H9 (cell line): ENCODE measurements at regions not wholly inside any gene's neighbourhood (a gene's known extent, or its start where the extent isn't known, plus 50 kb on each side); places are given as distances from the start of the nearest gene placed in this dataset.

Source experiments
- DNase-seq: peaks from one replicate; pipeline ENCODE4 v3.0.0-alpha.2; 2017
- H2AFZ ChIP-seq: one replicate; pipeline ENCODE4 v1.6.1; 2013; ENCODE audit warnings: mild to moderate bottlenecking, low read length, control low read depth, moderate library complexity
- H2AK5ac ChIP-seq: 2 replicates; pipeline ENCODE4 v1.6.1; 2013; ENCODE audit warnings: low read length, control low read depth, mixed read lengths; ENCODE audit not compliant: insufficient read length
- H2BK120ac ChIP-seq: one replicate; pipeline ENCODE4 v1.6.1; 2013; ENCODE audit warnings: low read depth, mild to moderate bottlenecking, low read length, control low read depth, inconsistent platforms; ENCODE audit not compliant: poor library complexity, severe bottlenecking
- H2BK12ac ChIP-seq: 2 replicates; pipeline ENCODE4 v1.6.1; 2013; ENCODE audit warnings: low read length, control low read depth, mixed read lengths, low read depth; ENCODE audit not compliant: insufficient read length
- H2BK15ac ChIP-seq: 2 replicates; pipeline ENCODE4 v1.6.1; 2013; ENCODE audit warnings: low read depth, low read length, control low read depth
- H2BK20ac ChIP-seq: one replicate; pipeline ENCODE4 v1.6.1; 2013; ENCODE audit warnings: low read depth, mild to moderate bottlenecking, low read length, control low read depth, inconsistent platforms; ENCODE audit not compliant: poor library complexity, severe bottlenecking
- H2BK5ac ChIP-seq: 2 replicates; pipeline ENCODE4 v1.6.1; 2013; ENCODE audit warnings: low read length, control low read depth, mixed read lengths; ENCODE audit not compliant: insufficient read length
- H3K14ac ChIP-seq: 2 replicates; pipeline ENCODE4 v1.6.1; 2013; ENCODE audit warnings: low read length, control low read depth; ENCODE audit not compliant: insufficient read depth
- H3K18ac ChIP-seq: 2 replicates; pipeline ENCODE4 v1.6.1; 2013; ENCODE audit warnings: low read depth, mild to moderate bottlenecking, mixed read lengths, low read length, control low read depth; ENCODE audit not compliant: insufficient read length
- H3K23ac ChIP-seq: 2 replicates; pipeline ENCODE4 v1.6.1; 2013; ENCODE audit warnings: low read length, control low read depth, mixed read lengths, low read depth; ENCODE audit not compliant: insufficient read length
- H3K23me2 ChIP-seq: 2 replicates; pipeline ENCODE4 v1.6.1; 2013; ENCODE audit warnings: low read depth, mild to moderate bottlenecking, mixed read lengths, low read length, control low read depth; ENCODE audit not compliant: insufficient read length, poor library complexity, severe bottlenecking
- H3K27ac ChIP-seq: 2 replicates; pipeline ENCODE4 v1.5.1; 2013; ENCODE audit warnings: low read length, control low read depth, mixed read lengths, low read depth; ENCODE audit not compliant: insufficient read length
- H3K27me3 ChIP-seq: 2 replicates; pipeline ENCODE4 v1.6.1; 2013; ENCODE audit warnings: low read length, control low read depth, inconsistent platforms; ENCODE audit not compliant: insufficient read depth
- H3K4ac ChIP-seq: 2 replicates; pipeline ENCODE4 v1.6.1; 2013; ENCODE audit warnings: low read depth, mild to moderate bottlenecking, control low read depth, inconsistent platforms, low read length, moderate library complexity
- H3K4me1 ChIP-seq: 2 replicates; pipeline ENCODE4 v1.6.1; 2013; ENCODE audit warnings: low read length, control low read depth, inconsistent platforms; ENCODE audit not compliant: insufficient read depth
- H3K4me2 ChIP-seq: 2 replicates; pipeline ENCODE4 v1.6.1; 2013; ENCODE audit warnings: low read length, control low read depth, mixed read lengths; ENCODE audit not compliant: insufficient read length, insufficient read depth
- H3K56ac ChIP-seq: 2 replicates; pipeline ENCODE4 v1.6.1; 2013; ENCODE audit warnings: low read depth, mild to moderate bottlenecking, mixed read lengths, low read length, control low read depth; ENCODE audit not compliant: insufficient read length
- H3K79me1 ChIP-seq: 2 replicates; pipeline ENCODE4 v1.6.1; 2013; ENCODE audit warnings: low read depth, mild to moderate bottlenecking, moderate library complexity, low read length, control low read depth, inconsistent platforms; ENCODE audit not compliant: insufficient read depth, poor library complexity, severe bottlenecking
- H3K79me2 ChIP-seq: 2 replicates; pipeline ENCODE4 v1.6.1; 2013; ENCODE audit warnings: low read length, control low read depth, inconsistent platforms; ENCODE audit not compliant: insufficient read depth
- H3K9ac ChIP-seq: 2 replicates; pipeline ENCODE4 v1.6.1; 2013; ENCODE audit warnings: low read length, control low read depth, mixed read lengths; ENCODE audit not compliant: insufficient read length; ENCODE audit errors: extremely low read depth
- H3K9me3 ChIP-seq: one replicate; pipeline ENCODE4 v1.6.1; 2013; ENCODE audit warnings: low read depth, low read length, inconsistent platforms; ENCODE audit not compliant: control insufficient read depth
- H3T11ph ChIP-seq: one replicate; pipeline ENCODE4 v1.6.1; 2013; ENCODE audit warnings: mild to moderate bottlenecking, low read length, control low read depth, inconsistent platforms
- H4K20me1 ChIP-seq: one replicate; pipeline ENCODE4 v1.6.1; 2013; ENCODE audit not compliant: control insufficient read depth, insufficient read length, insufficient read depth
- H4K5ac ChIP-seq: 2 replicates; pipeline ENCODE4 v1.6.1; 2013; ENCODE audit warnings: low read depth, mild to moderate bottlenecking, mixed read lengths, low read length, control low read depth; ENCODE audit not compliant: insufficient read length
- H4K8ac ChIP-seq: replicated peaks from 2 replicates; pipeline ENCODE4 v1.6.1; 2013; ENCODE audit warnings: low read length, control low read depth, mixed read lengths, low read depth; ENCODE audit not compliant: insufficient read length
- H4K91ac ChIP-seq: 2 replicates; pipeline ENCODE4 v1.6.1; 2013; ENCODE audit warnings: low read depth, mild to moderate bottlenecking, moderate library complexity, mixed read lengths, low read length, control low read depth; ENCODE audit not compliant: insufficient read length
- H3K27ac Mint-ChIP-seq, 3 experiments: 2 replicates in 2 of 3; 3 replicates in 1 of 3; pipeline ENCODE4 v1.8.0; 2020 to 2021; ENCODE audit warnings: mixed read lengths in 3 of 3, mild to moderate bottlenecking in 1 of 3, moderate library complexity in 1 of 3
- H3K27me3 Mint-ChIP-seq: 2 replicates; pipeline ENCODE4 v1.8.0; 2021; ENCODE audit warnings: low read depth, mild to moderate bottlenecking, moderate library complexity, mixed read lengths
- H3K36me3 Mint-ChIP-seq, 3 experiments: 2 replicates in 2 of 3; 3 replicates in 1 of 3; pipeline ENCODE4 v1.8.0; 2020 to 2021; ENCODE audit warnings: low read depth in 3 of 3, mixed read lengths in 3 of 3; ENCODE audit not compliant: insufficient read depth in 1 of 3
- H3K4me1 Mint-ChIP-seq, 2 experiments: 2 replicates each; pipeline ENCODE4 v1.8.0; 2020; ENCODE audit warnings: mixed read lengths in 2 of 2
- H3K4me3 Mint-ChIP-seq, 2 experiments: 2 replicates in 1 of 2; 3 replicates in 1 of 2; pipeline ENCODE4 v1.8.0; 2020 to 2021; ENCODE audit warnings: mild to moderate bottlenecking in 2 of 2, mixed read lengths in 2 of 2, moderate library complexity in 1 of 2
- H3K9me3 Mint-ChIP-seq, 2 experiments: 2 replicates in 1 of 2; 3 replicates in 1 of 2; pipeline ENCODE4 v1.8.0; 2020; ENCODE audit warnings: mild to moderate bottlenecking in 2 of 2, mixed read lengths in 2 of 2, moderate library complexity in 1 of 2
- WGBS: extraction: QIAGEN DNeasy Blood & Tissue Kit; methylation state at CpG from one replicate; pipeline ENCODE4 v1.1.7; 2013; ENCODE audit warnings: missing lambda C conversion rate, low lambda C conversion rate, mixed read lengths; ENCODE audit not compliant: insufficient read length; ENCODE audit errors: extremely low coverage; 5-methylcytosine and 5-hydroxymethylcytosine counted together
- TF ChIP-seq, protein P1 (sequence below): fragments of 200-600 bp; sonication (generic); conservative IDR thresholded peaks from 3 replicates; pipeline ENCODE4 v1.8.0; 2021; ENCODE audit warnings: antibody characterized with exemption, mild to moderate bottlenecking

DNA sequence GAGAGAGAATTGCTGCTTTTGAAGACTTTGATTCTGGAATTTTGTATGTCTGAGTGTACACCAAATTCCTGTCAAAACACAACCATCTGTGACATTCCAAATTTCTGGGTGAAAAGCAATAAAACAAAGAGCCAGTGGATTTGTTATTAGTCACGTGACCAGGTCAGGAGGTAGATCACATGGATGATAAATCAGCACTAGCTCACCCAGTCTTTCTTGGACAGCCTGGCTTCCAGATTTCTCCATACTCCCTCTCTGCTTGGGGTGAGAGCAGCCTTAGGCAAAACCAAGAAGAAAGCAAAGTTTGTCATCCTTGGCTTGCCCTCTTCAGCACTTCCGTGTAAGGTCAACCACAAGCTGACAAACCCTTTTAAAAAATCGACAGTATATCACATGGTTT is 194.2 kb downstream of the CLCN4 start:
- no peaks in the 10 kb centered on the region for H4K20me1 ChIP-seq
- H2AFZ ChIP-seq = no peak overlapping the region
- no peak overlapping the region for H2BK15ac ChIP-seq
- H2BK120ac ChIP-seq = no peak overlapping the region
- H3K9me3 ChIP-seq = no peaks in the 10 kb centered on the region
- TF ChIP-seq, protein P1, sequence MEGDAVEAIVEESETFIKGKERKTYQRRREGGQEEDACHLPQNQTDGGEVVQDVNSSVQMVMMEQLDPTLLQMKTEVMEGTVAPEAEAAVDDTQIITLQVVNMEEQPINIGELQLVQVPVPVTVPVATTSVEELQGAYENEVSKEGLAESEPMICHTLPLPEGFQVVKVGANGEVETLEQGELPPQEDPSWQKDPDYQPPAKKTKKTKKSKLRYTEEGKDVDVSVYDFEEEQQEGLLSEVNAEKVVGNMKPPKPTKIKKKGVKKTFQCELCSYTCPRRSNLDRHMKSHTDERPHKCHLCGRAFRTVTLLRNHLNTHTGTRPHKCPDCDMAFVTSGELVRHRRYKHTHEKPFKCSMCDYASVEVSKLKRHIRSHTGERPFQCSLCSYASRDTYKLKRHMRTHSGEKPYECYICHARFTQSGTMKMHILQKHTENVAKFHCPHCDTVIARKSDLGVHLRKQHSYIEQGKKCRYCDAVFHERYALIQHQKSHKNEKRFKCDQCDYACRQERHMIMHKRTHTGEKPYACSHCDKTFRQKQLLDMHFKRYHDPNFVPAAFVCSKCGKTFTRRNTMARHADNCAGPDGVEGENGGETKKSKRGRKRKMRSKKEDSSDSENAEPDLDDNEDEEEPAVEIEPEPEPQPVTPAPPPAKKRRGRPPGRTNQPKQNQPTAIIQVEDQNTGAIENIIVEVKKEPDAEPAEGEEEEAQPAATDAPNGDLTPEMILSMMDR = no peak
- Mint-ChIP-seq H3K4me1 (0 out of 4 replicates have a peak, but pooled peaks cover 0 to 3% of the 10 kb centered on the region in 2 experiments), H3K27ac (no peak overlapping the region), H3K36me3 (no peaks in the 10 kb centered on the region; a peak in 1 of 7 replicates), H3K4me3 (no peak overlapping the region), H3K9me3 (peaks cover 30 to 36% of the 10 kb centered on the region in 2 experiments), H3K27me3 (no peaks in the 10 kb centered on the region)
- no peak overlapping the region for H4K5ac ChIP-seq
- H3K9ac ChIP-seq = no peak overlapping the region
- no peak overlapping the region for H3K56ac ChIP-seq
- no peak overlapping the region for H2BK20ac ChIP-seq
- H3K4me1 ChIP-seq = no peaks in the 10 kb centered on the region
- no peak overlapping the region for H3K18ac ChIP-seq
- H2AK5ac ChIP-seq = no peak overlapping the region
- no peaks in the 10 kb centered on the region for H3K23me2 ChIP-seq
- no peaks in the 10 kb centered on the region for H3K27me3 ChIP-seq
- no peaks in the 10 kb centered on the region for H3K79me1 ChIP-seq
- no peak for DNase-seq
- no peak overlapping the region for H4K91ac ChIP-seq
- H2BK12ac ChIP-seq = no peak overlapping the region
- WGBS = no CpG with 5 or more reads among the region's 3 CpGs
- no peak overlapping the region for H3K4me2 ChIP-seq
- no peak overlapping the region for H3K27ac ChIP-seq
- no peak overlapping the region for H4K8ac ChIP-seq
- no peak overlapping the region for H3T11ph ChIP-seq
- no peak overlapping the region for H3K14ac ChIP-seq
- no peak overlapping the region for H3K4ac ChIP-seq
- H3K23ac ChIP-seq = no peak overlapping the region
- H3K79me2 ChIP-seq = no peaks in the 10 kb centered on the region
- no peak overlapping the region for H2BK5ac ChIP-seq
